NCI-H226 (cell line): ENCODE measurements at regions not wholly inside any gene's neighbourhood (a gene's known extent, or its start where the extent isn't known, plus 50 kb on each side); places are given as distances from the start of the nearest gene placed in this dataset.
"Not testable (repeated sequence)": the region's sequence is repeated elsewhere in the genome, so short reads cannot be mapped to it uniquely, and the experiment has no call there.

Experiments used
- DNase-seq: peaks from one replicate; pipeline ENCODE4 v3.0.0-alpha.2; 2015

- peak; percentile 15 for DNase-seq
These were observed 263.2 kb downstream of the DMAC1 start for GRCh38 chr9:7536310-7536939.

- no peak for DNase-seq
These were observed 265.2 kb downstream of the DMAC1 start for GRCh38 chr9:7534211-7534935.

GRCh38 chr9:7533376-7534090 lies 266.0 kb downstream of the DMAC1 start:
- DNase-seq = no peak

- DNase-seq = no peak
These were observed 276.0 kb downstream of the DMAC1 start for GRCh38 chr9:7523426-7524043.

GRCh38 chr9:7520396-7520795 lies 279.2 kb downstream of the DMAC1 start:
- no peak for DNase-seq

- DNase-seq = no peak
These were observed 283.2 kb downstream of the DMAC1 start for GRCh38 chr9:7516376-7516775.

- DNase-seq = no peak
These were observed 289.4 kb downstream of the DMAC1 start for GRCh38 chr9:7510199-7510598.

- no peak for DNase-seq
These were observed 289.9 kb downstream of the DMAC1 start for GRCh38 chr9:7509576-7510145.

- DNase-seq = no peak
These were observed 291.1 kb downstream of the DMAC1 start for GRCh38 chr9:7508516-7508915.

GRCh38 chr9:7507566-7508270 lies 291.9 kb downstream of the DMAC1 start:
- DNase-seq = no peak

- DNase-seq = no peak
These were observed 292.6 kb downstream of the DMAC1 start for GRCh38 chr9:7507026-7507425.

GRCh38 chr9:7500521-7500920 lies 299.1 kb downstream of the DMAC1 start:
- DNase-seq = no peak

GRCh38 chr9:7491641-7492040 lies 307.9 kb downstream of the DMAC1 start:
- DNase-seq = no peak

GRCh38 chr9:7490317-7491108 lies 309.1 kb downstream of the DMAC1 start:
- DNase-seq = no peak

GRCh38 chr9:7489036-7489435 lies 310.5 kb downstream of the DMAC1 start:
- DNase-seq = no peak

GRCh38 chr9:7484014-7484413 lies 315.6 kb downstream of the DMAC1 start:
- not testable (repeated sequence) for DNase-seq

GRCh38 chr9:7481570-7481969 lies 318.0 kb downstream of the DMAC1 start:
- no peak for DNase-seq

- DNase-seq = no peak
These were observed 320.3 kb downstream of the DMAC1 start for GRCh38 chr9:7479300-7479699.

- no peak for DNase-seq
These were observed 320.9 kb downstream of the DMAC1 start for GRCh38 chr9:7478646-7479045.

- DNase-seq = no peak
These were observed 332.4 kb downstream of the DMAC1 start for GRCh38 chr9:7467186-7467585.

GRCh38 chr9:7461791-7462190 lies 337.8 kb downstream of the DMAC1 start:
- no peak for DNase-seq
